GM12875 (cell line): ENCODE measurements at regions not wholly inside any gene's neighbourhood (a gene's known extent, or its start where the extent isn't known, plus 50 kb on each side); places are given as distances from the start of the nearest gene placed in this dataset.

Experiments
- H3K4me3 ChIP-seq: one replicate; pipeline ENCODE4 v1.5.1; 2011; ENCODE audit warnings: low read depth, low read length, control low read depth
- TF ChIP-seq, protein P1 (sequence below): IDR thresholded peaks from 2 replicates; pipeline ENCODE4 v1.5.1; 2011; ENCODE audit warnings: low read depth, mild to moderate bottlenecking, control low read depth, inconsistent platforms, low read length, moderate library complexity, borderline replicate concordance; ENCODE audit not compliant: insufficient read depth

DNA sequence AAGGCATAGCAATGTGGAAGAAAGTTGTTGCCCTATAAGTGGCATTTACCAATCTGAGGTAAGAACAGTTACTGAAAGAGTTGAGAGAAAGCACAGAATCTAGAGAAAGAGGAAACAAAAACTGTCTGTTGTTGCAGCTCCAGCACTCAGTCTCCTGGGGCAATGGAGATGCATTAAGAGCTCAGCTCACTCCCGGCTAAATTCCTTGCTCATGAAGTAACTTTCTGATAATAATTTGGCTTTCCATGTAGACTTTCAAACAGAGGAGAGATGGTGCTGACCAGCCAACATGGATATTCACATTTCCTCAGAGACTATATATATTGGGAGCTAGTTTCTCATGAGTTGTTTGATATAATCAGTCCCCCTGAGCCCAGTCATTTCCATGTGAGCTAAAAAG lies 135.3 kb downstream of the GDAP2 start:
- TF ChIP-seq, protein P1, sequence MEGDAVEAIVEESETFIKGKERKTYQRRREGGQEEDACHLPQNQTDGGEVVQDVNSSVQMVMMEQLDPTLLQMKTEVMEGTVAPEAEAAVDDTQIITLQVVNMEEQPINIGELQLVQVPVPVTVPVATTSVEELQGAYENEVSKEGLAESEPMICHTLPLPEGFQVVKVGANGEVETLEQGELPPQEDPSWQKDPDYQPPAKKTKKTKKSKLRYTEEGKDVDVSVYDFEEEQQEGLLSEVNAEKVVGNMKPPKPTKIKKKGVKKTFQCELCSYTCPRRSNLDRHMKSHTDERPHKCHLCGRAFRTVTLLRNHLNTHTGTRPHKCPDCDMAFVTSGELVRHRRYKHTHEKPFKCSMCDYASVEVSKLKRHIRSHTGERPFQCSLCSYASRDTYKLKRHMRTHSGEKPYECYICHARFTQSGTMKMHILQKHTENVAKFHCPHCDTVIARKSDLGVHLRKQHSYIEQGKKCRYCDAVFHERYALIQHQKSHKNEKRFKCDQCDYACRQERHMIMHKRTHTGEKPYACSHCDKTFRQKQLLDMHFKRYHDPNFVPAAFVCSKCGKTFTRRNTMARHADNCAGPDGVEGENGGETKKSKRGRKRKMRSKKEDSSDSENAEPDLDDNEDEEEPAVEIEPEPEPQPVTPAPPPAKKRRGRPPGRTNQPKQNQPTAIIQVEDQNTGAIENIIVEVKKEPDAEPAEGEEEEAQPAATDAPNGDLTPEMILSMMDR: no peak
- no peak overlapping the region for H3K4me3 ChIP-seq

- TF ChIP-seq, protein P1: no peak
- no peak overlapping the region for H3K4me3 ChIP-seq
These were observed 134.2 kb downstream of the GDAP2 start for GRCh38 chr1:117795190-117795589.

DNA sequence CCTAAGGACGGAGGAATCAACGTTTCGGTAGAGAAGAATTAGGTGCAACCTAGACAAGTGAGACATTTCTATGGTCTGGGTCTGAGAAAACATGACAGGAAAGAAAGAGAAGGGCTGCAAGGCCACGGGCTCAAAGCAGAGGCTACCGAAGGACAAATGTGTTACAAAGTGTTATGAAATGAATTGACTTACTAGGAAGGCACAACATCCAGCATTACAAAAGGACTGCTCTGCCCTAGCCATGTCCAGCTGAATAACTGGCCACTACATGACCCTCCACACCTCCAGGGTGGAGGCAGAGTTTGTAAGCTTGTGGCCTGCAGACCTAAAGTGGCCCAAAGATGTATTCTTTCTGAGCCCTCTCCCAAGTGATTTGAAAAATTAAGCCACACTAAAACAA lies 133.6 kb downstream of the GDAP2 start:
- no peak overlapping the region for H3K4me3 ChIP-seq
- TF ChIP-seq, protein P1: no peak

DNA sequence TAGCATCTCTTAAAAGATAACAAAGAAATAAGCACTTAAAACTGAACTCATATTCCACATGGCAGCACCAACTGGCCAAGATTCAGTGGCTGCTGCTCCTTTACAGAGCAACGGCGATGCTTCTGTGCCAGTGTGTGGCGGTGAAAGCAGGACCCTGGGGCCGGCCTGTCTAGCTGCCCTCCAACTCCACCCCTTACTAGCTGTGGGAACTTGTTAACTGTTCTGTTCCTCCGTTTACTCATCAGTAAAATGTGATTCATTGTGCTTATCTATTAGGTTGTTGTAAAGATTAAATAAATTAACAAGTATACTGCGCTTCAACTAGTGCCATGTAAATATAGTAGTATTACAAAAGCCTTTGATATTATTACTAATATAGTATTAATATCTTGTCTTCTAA lies 133.2 kb downstream of the GDAP2 start:
- TF ChIP-seq, protein P1: no peak
- no peak overlapping the region for H3K4me3 ChIP-seq

DNA sequence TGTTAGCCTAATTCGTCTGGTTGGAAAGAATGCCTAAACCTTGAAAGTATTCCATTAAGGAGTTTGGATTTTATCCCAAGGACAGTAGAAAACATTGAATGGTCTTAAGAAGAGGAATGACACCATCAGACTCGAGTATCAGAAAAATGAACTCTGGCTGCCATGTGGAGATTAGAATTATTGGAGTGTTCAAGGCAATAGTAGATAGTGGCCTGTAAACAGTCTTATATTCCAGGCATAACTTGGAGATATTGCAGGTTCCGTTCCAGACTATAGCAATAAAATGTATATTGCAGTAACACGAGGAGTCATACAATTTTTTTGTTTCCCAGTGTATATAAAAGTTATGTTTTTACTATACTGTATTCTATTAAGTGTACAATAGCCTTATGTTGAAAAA lies 130.9 kb downstream of the GDAP2 start:
- H3K4me3 ChIP-seq: no peak overlapping the region
- TF ChIP-seq, protein P1: no peak

DNA sequence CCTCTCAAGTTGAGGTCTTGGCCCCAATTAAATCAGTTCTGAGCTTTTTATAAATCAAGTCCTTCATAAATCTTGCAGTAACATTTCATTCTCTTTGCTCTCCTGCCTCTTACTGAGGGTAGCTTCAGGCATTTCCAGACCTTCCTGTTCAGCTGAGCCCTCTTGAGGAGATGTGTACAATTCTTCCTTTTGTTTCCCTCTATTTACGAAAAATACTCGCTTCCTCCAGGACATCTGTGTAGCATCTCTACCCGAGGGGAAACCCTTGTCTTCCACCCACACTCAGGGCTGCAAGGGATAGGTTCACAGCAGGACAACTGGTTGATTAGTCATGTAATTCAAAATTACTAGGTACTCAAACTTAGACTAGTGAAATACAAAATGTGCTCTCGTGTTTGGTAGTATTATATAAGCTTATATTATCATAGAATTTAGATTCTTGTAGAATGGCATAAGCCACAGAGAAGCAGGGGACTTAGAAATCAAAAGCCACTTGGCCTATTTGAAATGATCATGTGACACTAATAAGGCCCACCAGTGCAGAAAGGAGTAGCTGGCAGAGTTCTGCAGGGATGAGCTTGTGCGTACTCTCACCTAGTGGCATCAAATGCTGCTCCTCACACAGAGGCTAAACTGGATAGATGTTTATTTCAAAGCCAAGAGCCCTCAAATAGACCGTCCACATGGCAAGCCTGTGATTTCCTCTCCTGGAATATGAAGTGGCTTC lies 126.7 kb downstream of the GDAP2 start:
- no peak overlapping the region for H3K4me3 ChIP-seq
- TF ChIP-seq, protein P1: no peak

GRCh38 chr1:117803318-117803717 lies 126.1 kb downstream of the GDAP2 start:
- no peak overlapping the region for H3K4me3 ChIP-seq
- TF ChIP-seq, protein P1: no peak
